Thyroid gland (tissue), 4 donors: ENCODE measurements at regions not wholly inside any gene's neighbourhood (a gene's known extent, or its start where the extent isn't known, plus 50 kb on each side); places are given as distances from the start of the nearest gene placed in this dataset.
"Not testable (repeated sequence)": the region's sequence is repeated elsewhere in the genome, so short reads cannot be mapped to it uniquely, and the experiment has no call there.

Experiments
- DNase-seq, 2 donors: peaks; one replicate each; pipeline ENCODE4 v3.0.0-alpha.2; 2019
- H3K27ac ChIP-seq, 3 donors: fragments of 200-600 bp; sonication (generic); 1 replicate in 2 of 3; 2 replicates in 1 of 3; pipeline ENCODE4 v1.5.1; 2016 to 2019; ENCODE audit warnings: mild to moderate bottlenecking in 1 of 3, moderate library complexity in 1 of 3
- H3K27me3 ChIP-seq: fragments of 200-600 bp; sonication (generic); one replicate; pipeline ENCODE4 v1.5.1; 2019
- H3K36me3 ChIP-seq, 2 donors: fragments of 200-600 bp; sonication (generic); one replicate each; pipeline ENCODE4 v1.5.1; 2016 to 2019
- H3K4me1 ChIP-seq, 2 donors: fragments of 200-600 bp; sonication (generic); one replicate each; pipeline ENCODE4 v1.5.1; 2017 to 2019
- H3K4me3 ChIP-seq, 3 donors: fragments of 200-600 bp; sonication (generic); replicated peaks in 1 of 3; 1 replicate in 2 of 3; 2 replicates in 1 of 3; pipeline ENCODE4 v1.5.1; 2016; ENCODE audit warnings: mild to moderate bottlenecking in 1 of 3
- H3K9me3 ChIP-seq: fragments of 200-600 bp; sonication (generic); one replicate; pipeline ENCODE4 v1.5.1; 2017
- CTCF ChIP-seq, 6 experiments: fragments of 200-600 bp in 3 of 6; fragments of 450-650 bp in 3 of 6; sonication (generic) in 3 of 6; IDR thresholded peaks; one replicate each; pipeline ENCODE4 v1.5.1; 2016 to 2019; ENCODE audit warnings: antibody characterized with exemption in 6 of 6, mild to moderate bottlenecking in 2 of 6, inconsistent platforms in 1 of 6, moderate library complexity in 1 of 6
- POLR2A ChIP-seq, 2 donors: fragments of 450-650 bp; IDR thresholded peaks; one replicate each; pipeline ENCODE4 v1.6.1; 2017; ENCODE audit warnings: antibody characterized with exemption in 2 of 2, mild to moderate bottlenecking in 2 of 2, moderate library complexity in 1 of 2
- WGBS, 2 donors: methylation state at CpG; one replicate each; pipeline ENCODE4 v1.1.5; 2017; 5-methylcytosine and 5-hydroxymethylcytosine counted together
- intact Hi-C: fragments of 100-400 bp; cut with DNase I; formaldehyde crosslinking; loops from one replicate; pipeline ENCODE4 v1.15.1; 2023

- whole genome bisulfite sequencing, 2 donors = 94 to 97% methylated on average over 3 of the region's 3 CpGs
- TF ChIP-seq POLR2A (IDR thresholded peaks at IDR 0.05) = no peak
- no peak for TF ChIP-seq CTCF (IDR thresholded peaks at IDR 0.05)
- Histone ChIP-seq H3K27me3 (no peaks in the 10 kb centered on the region), H3K4me1 (no peaks in the 10 kb centered on the region), H3K36me3 (no peaks in the 10 kb centered on the region), H3K4me3 (no peak overlapping the region), H3K27ac (no peak overlapping the region), H3K9me3 (no peaks in the 10 kb centered on the region)
- DNase-seq = no peak
- intact Hi-C loops = no loop called here
These were observed 68.0 kb downstream of the CBLN4 start for GRCh38 chr20:55937283-55937682.

GRCh38 chr20:55936209-55936595, 69.1 kb downstream of the CBLN4 start:
- Histone ChIP-seq H3K36me3 (no peaks in the 10 kb centered on the region), H3K4me3 (no peak overlapping the region), H3K27me3 (no peaks in the 10 kb centered on the region), H3K4me1 (no peaks in the 10 kb centered on the region), H3K9me3 (no peaks in the 10 kb centered on the region), H3K27ac (no peak overlapping the region)
- intact Hi-C loops = no loop called here
- DNase-seq = no peak
- 69 to 83% methylated on average over 2 of the region's 2 CpGs for WGBS, 2 donors
- TF ChIP-seq CTCF (IDR thresholded peaks at IDR 0.05) (no peak), POLR2A (IDR thresholded peaks at IDR 0.05) (no peak)

GRCh38 chr20:55935448-55936208, 69.7 kb downstream of the CBLN4 start:
- 53 to 58% methylated on average over 3 of the region's 3 CpGs for WGBS, 2 donors
- no peak for DNase-seq
- no peaks in the 10 kb centered on the region for H3K4me1 ChIP-seq
- H3K9me3 ChIP-seq = no peaks in the 10 kb centered on the region
- TF ChIP-seq POLR2A (IDR thresholded peaks at IDR 0.05) (no peak), CTCF (IDR thresholded peaks at IDR 0.05) (no peak)
- no peak overlapping the region for H3K4me3 ChIP-seq
- H3K36me3 ChIP-seq = no peaks in the 10 kb centered on the region
- no peak overlapping the region for H3K27ac ChIP-seq
- intact Hi-C loops = no loop called here
- no peaks in the 10 kb centered on the region for H3K27me3 ChIP-seq

- no peaks in the 10 kb centered on the region for H3K27me3 ChIP-seq
- no peaks in the 10 kb centered on the region for H3K9me3 ChIP-seq
- 85 to 88% methylated on average over 2 of the region's 2 CpGs for WGBS, 2 donors
- no peaks in the 10 kb centered on the region for H3K36me3 ChIP-seq
- no peak overlapping the region for H3K27ac ChIP-seq
- DNase-seq = no peak
- TF ChIP-seq CTCF (IDR thresholded peaks at IDR 0.05) = no peak
- no peak for TF ChIP-seq POLR2A (IDR thresholded peaks at IDR 0.05)
- no peaks in the 10 kb centered on the region for H3K4me1 ChIP-seq
- intact Hi-C loops = no loop called here
- no peak overlapping the region for H3K4me3 ChIP-seq
These were observed 71.2 kb downstream of the CBLN4 start for GRCh38 chr20:55934146-55934545.

DNA sequence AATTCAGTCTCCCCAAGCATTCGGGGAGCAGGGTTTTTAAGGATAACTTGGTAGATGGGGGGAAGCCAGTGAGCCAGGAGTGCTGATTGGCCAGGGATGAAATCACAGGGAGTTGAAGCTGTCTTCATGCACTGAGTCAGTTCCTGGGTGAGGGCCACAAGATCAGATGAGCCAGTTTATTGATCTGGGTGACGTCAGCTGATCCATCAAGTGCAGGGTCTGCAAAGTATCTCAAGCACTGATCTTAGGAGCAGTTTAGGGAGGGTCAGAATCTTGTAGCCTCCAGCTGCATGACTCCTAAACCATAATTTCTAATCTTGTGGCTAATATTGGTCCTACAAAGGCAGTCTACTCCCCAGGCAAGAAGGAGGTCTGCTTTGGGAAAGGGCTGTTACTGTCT, 74.4 kb downstream of the CBLN4 start:
- H3K4me3 ChIP-seq, intact Hi-C loops, H3K36me3 ChIP-seq, H3K4me1 ChIP-seq, H3K9me3 ChIP-seq, DNase-seq, H3K27me3 ChIP-seq, H3K27ac ChIP-seq: not testable (repeated sequence)
- whole genome bisulfite sequencing, 2 donors = 67 to 69% methylated on average over 2 of the region's 2 CpGs
